ENCODE measurements at regions not wholly inside any gene's neighbourhood (a gene's known extent, or its start where the extent isn't known, plus 50 kb on each side); places are given as distances from the start of the nearest gene placed in this dataset.

DNA sequence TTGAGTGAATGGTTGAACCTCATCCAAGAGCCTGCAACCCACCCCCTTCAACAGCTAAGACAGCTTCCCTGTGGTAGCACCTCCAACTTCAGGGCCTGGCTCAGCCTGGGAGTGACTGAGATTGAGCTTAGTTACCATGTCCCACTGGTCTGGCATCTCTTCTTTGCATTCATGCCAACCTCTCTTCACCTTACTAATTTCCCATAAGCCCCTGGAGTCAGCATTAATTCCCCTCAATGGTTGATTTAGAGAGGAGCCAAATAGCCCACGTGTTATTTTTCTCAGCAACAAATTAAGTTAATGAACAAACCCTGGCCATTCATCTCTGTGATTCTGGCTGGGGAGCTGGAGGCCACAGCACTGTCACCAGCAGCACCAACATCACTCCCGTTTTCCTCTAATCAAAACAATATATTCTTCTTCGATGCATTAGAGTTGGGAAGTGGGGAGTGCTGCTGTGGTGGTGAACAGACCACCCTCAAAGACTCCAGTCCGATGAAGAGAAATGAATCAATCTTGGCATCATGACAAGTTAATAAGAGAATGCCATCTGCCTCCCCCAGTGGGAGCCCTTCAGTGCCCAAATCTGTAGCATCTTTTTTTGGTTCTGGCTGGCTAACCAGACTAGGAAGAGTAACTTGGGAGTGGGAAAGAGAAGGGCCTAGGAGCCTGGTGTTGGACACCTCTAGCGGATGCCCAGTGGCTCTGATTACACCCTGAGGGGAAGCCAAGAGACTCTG is 83.2 kb upstream of the ADRA1D start:
- TF ChIP-seq, protein P1, sequence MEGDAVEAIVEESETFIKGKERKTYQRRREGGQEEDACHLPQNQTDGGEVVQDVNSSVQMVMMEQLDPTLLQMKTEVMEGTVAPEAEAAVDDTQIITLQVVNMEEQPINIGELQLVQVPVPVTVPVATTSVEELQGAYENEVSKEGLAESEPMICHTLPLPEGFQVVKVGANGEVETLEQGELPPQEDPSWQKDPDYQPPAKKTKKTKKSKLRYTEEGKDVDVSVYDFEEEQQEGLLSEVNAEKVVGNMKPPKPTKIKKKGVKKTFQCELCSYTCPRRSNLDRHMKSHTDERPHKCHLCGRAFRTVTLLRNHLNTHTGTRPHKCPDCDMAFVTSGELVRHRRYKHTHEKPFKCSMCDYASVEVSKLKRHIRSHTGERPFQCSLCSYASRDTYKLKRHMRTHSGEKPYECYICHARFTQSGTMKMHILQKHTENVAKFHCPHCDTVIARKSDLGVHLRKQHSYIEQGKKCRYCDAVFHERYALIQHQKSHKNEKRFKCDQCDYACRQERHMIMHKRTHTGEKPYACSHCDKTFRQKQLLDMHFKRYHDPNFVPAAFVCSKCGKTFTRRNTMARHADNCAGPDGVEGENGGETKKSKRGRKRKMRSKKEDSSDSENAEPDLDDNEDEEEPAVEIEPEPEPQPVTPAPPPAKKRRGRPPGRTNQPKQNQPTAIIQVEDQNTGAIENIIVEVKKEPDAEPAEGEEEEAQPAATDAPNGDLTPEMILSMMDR (conservative IDR thresholded peaks at IDR 0.05 in 1 of 2, IDR thresholded peaks at IDR 0.05 in 1 of 2; ENCODE audit: low read depth in 1 of 2, low read length in 2 of 2) = no peak
- TF ChIP-seq EZH2 (IDR thresholded peaks at IDR 0.05; ENCODE audit: low read length, missing control alignments) = no peak

Data from fibroblast of lung (primary cell).